H9 (cell line): ENCODE measurements at regions not wholly inside any gene's neighbourhood (a gene's known extent, or its start where the extent isn't known, plus 50 kb on each side); places are given as distances from the start of the nearest gene placed in this dataset.

Experiments used
- DNase-seq: peaks from one replicate; pipeline ENCODE4 v3.0.0-alpha.2; 2017
- H2AFZ ChIP-seq: one replicate; pipeline ENCODE4 v1.6.1; 2013; ENCODE audit warnings: mild to moderate bottlenecking, low read length, control low read depth, moderate library complexity
- H2AK5ac ChIP-seq: 2 replicates; pipeline ENCODE4 v1.6.1; 2013; ENCODE audit warnings: low read length, control low read depth, mixed read lengths; ENCODE audit not compliant: insufficient read length
- H2BK120ac ChIP-seq: one replicate; pipeline ENCODE4 v1.6.1; 2013; ENCODE audit warnings: low read depth, mild to moderate bottlenecking, low read length, control low read depth, inconsistent platforms; ENCODE audit not compliant: poor library complexity, severe bottlenecking
- H2BK12ac ChIP-seq: 2 replicates; pipeline ENCODE4 v1.6.1; 2013; ENCODE audit warnings: low read length, control low read depth, mixed read lengths, low read depth; ENCODE audit not compliant: insufficient read length
- H2BK15ac ChIP-seq: 2 replicates; pipeline ENCODE4 v1.6.1; 2013; ENCODE audit warnings: low read depth, low read length, control low read depth
- H2BK20ac ChIP-seq: one replicate; pipeline ENCODE4 v1.6.1; 2013; ENCODE audit warnings: low read depth, mild to moderate bottlenecking, low read length, control low read depth, inconsistent platforms; ENCODE audit not compliant: poor library complexity, severe bottlenecking
- H2BK5ac ChIP-seq: 2 replicates; pipeline ENCODE4 v1.6.1; 2013; ENCODE audit warnings: low read length, control low read depth, mixed read lengths; ENCODE audit not compliant: insufficient read length
- H3K14ac ChIP-seq: 2 replicates; pipeline ENCODE4 v1.6.1; 2013; ENCODE audit warnings: low read length, control low read depth; ENCODE audit not compliant: insufficient read depth
- H3K18ac ChIP-seq: 2 replicates; pipeline ENCODE4 v1.6.1; 2013; ENCODE audit warnings: low read depth, mild to moderate bottlenecking, mixed read lengths, low read length, control low read depth; ENCODE audit not compliant: insufficient read length
- H3K23ac ChIP-seq: 2 replicates; pipeline ENCODE4 v1.6.1; 2013; ENCODE audit warnings: low read length, control low read depth, mixed read lengths, low read depth; ENCODE audit not compliant: insufficient read length
- H3K23me2 ChIP-seq: 2 replicates; pipeline ENCODE4 v1.6.1; 2013; ENCODE audit warnings: low read depth, mild to moderate bottlenecking, mixed read lengths, low read length, control low read depth; ENCODE audit not compliant: insufficient read length, poor library complexity, severe bottlenecking
- H3K27ac ChIP-seq: 2 replicates; pipeline ENCODE4 v1.5.1; 2013; ENCODE audit warnings: low read length, control low read depth, mixed read lengths, low read depth; ENCODE audit not compliant: insufficient read length
- H3K27me3 ChIP-seq: 2 replicates; pipeline ENCODE4 v1.6.1; 2013; ENCODE audit warnings: low read length, control low read depth, inconsistent platforms; ENCODE audit not compliant: insufficient read depth
- H3K4ac ChIP-seq: 2 replicates; pipeline ENCODE4 v1.6.1; 2013; ENCODE audit warnings: low read depth, mild to moderate bottlenecking, control low read depth, inconsistent platforms, low read length, moderate library complexity
- H3K4me1 ChIP-seq: 2 replicates; pipeline ENCODE4 v1.6.1; 2013; ENCODE audit warnings: low read length, control low read depth, inconsistent platforms; ENCODE audit not compliant: insufficient read depth
- H3K4me2 ChIP-seq: 2 replicates; pipeline ENCODE4 v1.6.1; 2013; ENCODE audit warnings: low read length, control low read depth, mixed read lengths; ENCODE audit not compliant: insufficient read length, insufficient read depth
- H3K56ac ChIP-seq: 2 replicates; pipeline ENCODE4 v1.6.1; 2013; ENCODE audit warnings: low read depth, mild to moderate bottlenecking, mixed read lengths, low read length, control low read depth; ENCODE audit not compliant: insufficient read length
- H3K79me1 ChIP-seq: 2 replicates; pipeline ENCODE4 v1.6.1; 2013; ENCODE audit warnings: low read depth, mild to moderate bottlenecking, moderate library complexity, low read length, control low read depth, inconsistent platforms; ENCODE audit not compliant: insufficient read depth, poor library complexity, severe bottlenecking
- H3K79me2 ChIP-seq: 2 replicates; pipeline ENCODE4 v1.6.1; 2013; ENCODE audit warnings: low read length, control low read depth, inconsistent platforms; ENCODE audit not compliant: insufficient read depth
- H3K9ac ChIP-seq: 2 replicates; pipeline ENCODE4 v1.6.1; 2013; ENCODE audit warnings: low read length, control low read depth, mixed read lengths; ENCODE audit not compliant: insufficient read length; ENCODE audit errors: extremely low read depth
- H3K9me3 ChIP-seq: one replicate; pipeline ENCODE4 v1.6.1; 2013; ENCODE audit warnings: low read depth, low read length, inconsistent platforms; ENCODE audit not compliant: control insufficient read depth
- H3T11ph ChIP-seq: one replicate; pipeline ENCODE4 v1.6.1; 2013; ENCODE audit warnings: mild to moderate bottlenecking, low read length, control low read depth, inconsistent platforms
- H4K20me1 ChIP-seq: one replicate; pipeline ENCODE4 v1.6.1; 2013; ENCODE audit not compliant: control insufficient read depth, insufficient read length, insufficient read depth
- H4K5ac ChIP-seq: 2 replicates; pipeline ENCODE4 v1.6.1; 2013; ENCODE audit warnings: low read depth, mild to moderate bottlenecking, mixed read lengths, low read length, control low read depth; ENCODE audit not compliant: insufficient read length
- H4K8ac ChIP-seq: replicated peaks from 2 replicates; pipeline ENCODE4 v1.6.1; 2013; ENCODE audit warnings: low read length, control low read depth, mixed read lengths, low read depth; ENCODE audit not compliant: insufficient read length
- H4K91ac ChIP-seq: 2 replicates; pipeline ENCODE4 v1.6.1; 2013; ENCODE audit warnings: low read depth, mild to moderate bottlenecking, moderate library complexity, mixed read lengths, low read length, control low read depth; ENCODE audit not compliant: insufficient read length
- H3K27ac Mint-ChIP-seq, 3 experiments: 2 replicates in 2 of 3; 3 replicates in 1 of 3; pipeline ENCODE4 v1.8.0; 2020 to 2021; ENCODE audit warnings: mixed read lengths in 3 of 3, mild to moderate bottlenecking in 1 of 3, moderate library complexity in 1 of 3
- H3K27me3 Mint-ChIP-seq: 2 replicates; pipeline ENCODE4 v1.8.0; 2021; ENCODE audit warnings: low read depth, mild to moderate bottlenecking, moderate library complexity, mixed read lengths
- H3K36me3 Mint-ChIP-seq, 3 experiments: 2 replicates in 2 of 3; 3 replicates in 1 of 3; pipeline ENCODE4 v1.8.0; 2020 to 2021; ENCODE audit warnings: low read depth in 3 of 3, mixed read lengths in 3 of 3; ENCODE audit not compliant: insufficient read depth in 1 of 3
- H3K4me1 Mint-ChIP-seq, 2 experiments: 2 replicates each; pipeline ENCODE4 v1.8.0; 2020; ENCODE audit warnings: mixed read lengths in 2 of 2
- H3K4me3 Mint-ChIP-seq, 2 experiments: 2 replicates in 1 of 2; 3 replicates in 1 of 2; pipeline ENCODE4 v1.8.0; 2020 to 2021; ENCODE audit warnings: mild to moderate bottlenecking in 2 of 2, mixed read lengths in 2 of 2, moderate library complexity in 1 of 2
- H3K9me3 Mint-ChIP-seq, 2 experiments: 2 replicates in 1 of 2; 3 replicates in 1 of 2; pipeline ENCODE4 v1.8.0; 2020; ENCODE audit warnings: mild to moderate bottlenecking in 2 of 2, mixed read lengths in 2 of 2, moderate library complexity in 1 of 2
- WGBS: extraction: QIAGEN DNeasy Blood & Tissue Kit; methylation state at CpG from one replicate; pipeline ENCODE4 v1.1.7; 2013; ENCODE audit warnings: missing lambda C conversion rate, low lambda C conversion rate, mixed read lengths; ENCODE audit not compliant: insufficient read length; ENCODE audit errors: extremely low coverage; 5-methylcytosine and 5-hydroxymethylcytosine counted together
- TF ChIP-seq, protein P1 (sequence below): fragments of 200-600 bp; sonication (generic); conservative IDR thresholded peaks from 3 replicates; pipeline ENCODE4 v1.8.0; 2021; ENCODE audit warnings: antibody characterized with exemption, mild to moderate bottlenecking

DNA sequence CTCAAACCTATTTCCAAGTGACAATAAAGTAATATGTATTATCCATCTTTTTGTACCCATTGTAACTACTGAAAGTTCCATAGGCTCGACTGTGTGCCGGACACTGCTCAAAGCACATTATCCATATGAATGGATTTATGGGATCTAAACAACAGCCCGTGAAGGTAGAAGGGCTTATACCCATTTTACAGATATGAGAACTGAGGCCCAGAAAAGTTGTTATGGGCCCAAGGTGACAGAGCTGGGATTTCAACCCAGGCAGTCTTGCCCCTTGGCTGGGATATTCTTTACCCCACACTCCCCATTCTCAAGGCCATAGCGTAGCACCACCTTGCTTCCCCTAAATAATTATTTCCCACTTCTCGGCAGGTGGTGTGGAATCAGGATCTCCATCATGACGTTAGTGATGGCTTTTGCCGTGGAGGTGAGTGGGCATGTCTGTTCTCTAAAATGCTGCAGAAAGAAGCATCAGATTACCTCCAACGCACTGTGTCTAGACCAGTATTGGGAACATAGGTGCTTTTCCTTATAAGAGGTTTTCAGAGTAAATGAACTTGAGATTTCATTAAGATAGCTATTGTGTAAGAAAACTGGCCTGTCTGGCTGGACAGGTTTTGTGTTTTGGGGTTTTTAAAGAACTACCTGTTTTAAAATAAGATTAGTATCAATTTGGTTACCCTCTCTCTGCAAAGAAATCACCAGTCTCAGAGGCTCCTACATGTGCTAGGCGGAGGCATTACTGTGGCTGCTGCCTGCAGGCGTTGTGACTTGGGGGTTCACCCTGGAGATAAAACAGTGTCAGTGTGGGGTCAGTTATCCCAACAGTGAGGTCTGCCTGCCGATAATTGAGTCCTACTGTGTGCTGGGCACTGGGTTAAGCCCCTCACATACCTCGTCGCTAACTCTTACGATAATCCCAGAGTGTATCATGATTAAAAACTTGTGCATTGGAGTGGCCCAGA, 85.1 kb upstream of the SDK1 start:
- Histone ChIP-seq H2BK12ac (no peak overlapping the region), H2BK15ac (no peak overlapping the region), H3K18ac (no peak overlapping the region), H3K4me2 (no peak overlapping the region), H3K23me2 (no peaks in the 10 kb centered on the region), H2AFZ (no peak overlapping the region), H3K14ac (no peak overlapping the region), H3K79me2 (no peaks in the 10 kb centered on the region), H2BK120ac (no peak overlapping the region), H4K5ac (no peak overlapping the region), H4K8ac (no peak overlapping the region), H3K9ac (no peak overlapping the region), H3T11ph (no peak overlapping the region), H4K20me1 (no peaks in the 10 kb centered on the region), H3K4ac (no peak overlapping the region), H3K4me1 (no peaks in the 10 kb centered on the region), H3K27ac (no peak overlapping the region), H3K79me1 (no peaks in the 10 kb centered on the region), H4K91ac (no peak overlapping the region), H3K27me3 (no peaks in the 10 kb centered on the region), H3K23ac (no peak overlapping the region), H3K56ac (no peak overlapping the region), H2BK5ac (no peak overlapping the region), H3K9me3 (no peaks in the 10 kb centered on the region), H2BK20ac (no peak overlapping the region), H2AK5ac (no peak overlapping the region)
- no peaks in the 10 kb centered on the region for H3K36me3 Mint-ChIP-seq
- H3K4me1 Mint-ChIP-seq = peaks cover 11% of the 10 kb centered on the region in 2 experiments
- no peaks in the 10 kb centered on the region for H3K9me3 Mint-ChIP-seq
- H3K27ac Mint-ChIP-seq = no peak overlapping the region
- TF ChIP-seq, protein P1, sequence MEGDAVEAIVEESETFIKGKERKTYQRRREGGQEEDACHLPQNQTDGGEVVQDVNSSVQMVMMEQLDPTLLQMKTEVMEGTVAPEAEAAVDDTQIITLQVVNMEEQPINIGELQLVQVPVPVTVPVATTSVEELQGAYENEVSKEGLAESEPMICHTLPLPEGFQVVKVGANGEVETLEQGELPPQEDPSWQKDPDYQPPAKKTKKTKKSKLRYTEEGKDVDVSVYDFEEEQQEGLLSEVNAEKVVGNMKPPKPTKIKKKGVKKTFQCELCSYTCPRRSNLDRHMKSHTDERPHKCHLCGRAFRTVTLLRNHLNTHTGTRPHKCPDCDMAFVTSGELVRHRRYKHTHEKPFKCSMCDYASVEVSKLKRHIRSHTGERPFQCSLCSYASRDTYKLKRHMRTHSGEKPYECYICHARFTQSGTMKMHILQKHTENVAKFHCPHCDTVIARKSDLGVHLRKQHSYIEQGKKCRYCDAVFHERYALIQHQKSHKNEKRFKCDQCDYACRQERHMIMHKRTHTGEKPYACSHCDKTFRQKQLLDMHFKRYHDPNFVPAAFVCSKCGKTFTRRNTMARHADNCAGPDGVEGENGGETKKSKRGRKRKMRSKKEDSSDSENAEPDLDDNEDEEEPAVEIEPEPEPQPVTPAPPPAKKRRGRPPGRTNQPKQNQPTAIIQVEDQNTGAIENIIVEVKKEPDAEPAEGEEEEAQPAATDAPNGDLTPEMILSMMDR = no peak
- H3K27me3 Mint-ChIP-seq = no peaks in the 10 kb centered on the region
- no CpG with 5 or more reads among the region's 14 CpGs for WGBS
- no peak overlapping the region for H3K4me3 Mint-ChIP-seq
- no peak for DNase-seq
